ENCODE measurements at regions not wholly inside any gene's neighbourhood (a gene's known extent, or its start where the extent isn't known, plus 50 kb on each side); places are given as distances from the start of the nearest gene placed in this dataset.

DNA sequence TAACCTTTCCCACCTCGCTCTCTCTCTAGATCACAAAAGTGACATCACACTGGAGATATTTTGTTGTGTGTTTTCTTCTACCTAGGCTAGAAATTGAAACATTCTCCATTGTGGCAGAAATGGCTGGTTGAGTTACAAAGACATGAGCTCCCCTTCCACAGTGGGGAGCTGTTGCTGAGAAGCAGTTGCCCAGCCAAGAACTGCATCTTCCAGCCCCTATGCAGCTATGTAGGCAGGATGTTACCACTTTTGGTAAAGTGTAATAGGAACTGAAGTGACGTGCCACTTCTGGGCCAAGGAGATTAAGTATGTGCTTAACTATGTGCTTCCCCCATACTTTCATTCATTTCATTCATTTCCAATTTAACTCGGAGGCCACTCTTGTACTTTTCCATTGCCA lies 138.7 kb upstream of the E2F7 start:
- TF ChIP-seq, protein P1, sequence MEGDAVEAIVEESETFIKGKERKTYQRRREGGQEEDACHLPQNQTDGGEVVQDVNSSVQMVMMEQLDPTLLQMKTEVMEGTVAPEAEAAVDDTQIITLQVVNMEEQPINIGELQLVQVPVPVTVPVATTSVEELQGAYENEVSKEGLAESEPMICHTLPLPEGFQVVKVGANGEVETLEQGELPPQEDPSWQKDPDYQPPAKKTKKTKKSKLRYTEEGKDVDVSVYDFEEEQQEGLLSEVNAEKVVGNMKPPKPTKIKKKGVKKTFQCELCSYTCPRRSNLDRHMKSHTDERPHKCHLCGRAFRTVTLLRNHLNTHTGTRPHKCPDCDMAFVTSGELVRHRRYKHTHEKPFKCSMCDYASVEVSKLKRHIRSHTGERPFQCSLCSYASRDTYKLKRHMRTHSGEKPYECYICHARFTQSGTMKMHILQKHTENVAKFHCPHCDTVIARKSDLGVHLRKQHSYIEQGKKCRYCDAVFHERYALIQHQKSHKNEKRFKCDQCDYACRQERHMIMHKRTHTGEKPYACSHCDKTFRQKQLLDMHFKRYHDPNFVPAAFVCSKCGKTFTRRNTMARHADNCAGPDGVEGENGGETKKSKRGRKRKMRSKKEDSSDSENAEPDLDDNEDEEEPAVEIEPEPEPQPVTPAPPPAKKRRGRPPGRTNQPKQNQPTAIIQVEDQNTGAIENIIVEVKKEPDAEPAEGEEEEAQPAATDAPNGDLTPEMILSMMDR (IDR thresholded peaks at IDR 0.05) = peak; percentile 21; the same call in 1 of the 2 replicates
- TF ChIP-seq, protein P2, sequence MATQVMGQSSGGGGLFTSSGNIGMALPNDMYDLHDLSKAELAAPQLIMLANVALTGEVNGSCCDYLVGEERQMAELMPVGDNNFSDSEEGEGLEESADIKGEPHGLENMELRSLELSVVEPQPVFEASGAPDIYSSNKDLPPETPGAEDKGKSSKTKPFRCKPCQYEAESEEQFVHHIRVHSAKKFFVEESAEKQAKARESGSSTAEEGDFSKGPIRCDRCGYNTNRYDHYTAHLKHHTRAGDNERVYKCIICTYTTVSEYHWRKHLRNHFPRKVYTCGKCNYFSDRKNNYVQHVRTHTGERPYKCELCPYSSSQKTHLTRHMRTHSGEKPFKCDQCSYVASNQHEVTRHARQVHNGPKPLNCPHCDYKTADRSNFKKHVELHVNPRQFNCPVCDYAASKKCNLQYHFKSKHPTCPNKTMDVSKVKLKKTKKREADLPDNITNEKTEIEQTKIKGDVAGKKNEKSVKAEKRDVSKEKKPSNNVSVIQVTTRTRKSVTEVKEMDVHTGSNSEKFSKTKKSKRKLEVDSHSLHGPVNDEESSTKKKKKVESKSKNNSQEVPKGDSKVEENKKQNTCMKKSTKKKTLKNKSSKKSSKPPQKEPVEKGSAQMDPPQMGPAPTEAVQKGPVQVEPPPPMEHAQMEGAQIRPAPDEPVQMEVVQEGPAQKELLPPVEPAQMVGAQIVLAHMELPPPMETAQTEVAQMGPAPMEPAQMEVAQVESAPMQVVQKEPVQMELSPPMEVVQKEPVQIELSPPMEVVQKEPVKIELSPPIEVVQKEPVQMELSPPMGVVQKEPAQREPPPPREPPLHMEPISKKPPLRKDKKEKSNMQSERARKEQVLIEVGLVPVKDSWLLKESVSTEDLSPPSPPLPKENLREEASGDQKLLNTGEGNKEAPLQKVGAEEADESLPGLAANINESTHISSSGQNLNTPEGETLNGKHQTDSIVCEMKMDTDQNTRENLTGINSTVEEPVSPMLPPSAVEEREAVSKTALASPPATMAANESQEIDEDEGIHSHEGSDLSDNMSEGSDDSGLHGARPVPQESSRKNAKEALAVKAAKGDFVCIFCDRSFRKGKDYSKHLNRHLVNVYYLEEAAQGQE (IDR thresholded peaks at IDR 0.05; ENCODE audit: insufficient read depth in 1 of 2, low read depth in 2 of 2, low read length in 1 of 2) = no peak
- Histone ChIP-seq H3K27ac (ENCODE audit: low read length) (no peak overlapping the region), H3K27me3 (ENCODE audit: control insufficient read depth, insufficient read depth, low read length) (no peaks in the 10 kb centered on the region), H3K4me3 (ENCODE audit: low read depth in 2 of 2, low read length in 2 of 2) (no peak overlapping the region), H3K9me3 (ENCODE audit: control insufficient read depth, insufficient read depth, low read depth, low read length) (no peaks in the 10 kb centered on the region), H3K4me1 (ENCODE audit: control insufficient read depth, insufficient read depth, low read length) (no peaks in the 10 kb centered on the region), H3K36me3 (ENCODE audit: control insufficient read depth, insufficient read depth, low read length) (no peaks in the 10 kb centered on the region)
- DNase-seq (ENCODE audit: low read depth, low spot score) (no peak), ATAC-seq (no peak)
- BruUV-seq (replicated peaks) = no TSS peak
- ChIA-PET POLR2A (no interaction called here), CTCF (no interaction called here)
- in situ Hi-C loops (cut with HindIII; ENCODE audit: low pct_unique_long_range_greater_than_20kb, low sequenced_read_pairs) (no loop called here), intact Hi-C loops (cut with micrococcal nuclease; ENCODE audit: unreplicated experiment) (no loop called here)

DNA sequence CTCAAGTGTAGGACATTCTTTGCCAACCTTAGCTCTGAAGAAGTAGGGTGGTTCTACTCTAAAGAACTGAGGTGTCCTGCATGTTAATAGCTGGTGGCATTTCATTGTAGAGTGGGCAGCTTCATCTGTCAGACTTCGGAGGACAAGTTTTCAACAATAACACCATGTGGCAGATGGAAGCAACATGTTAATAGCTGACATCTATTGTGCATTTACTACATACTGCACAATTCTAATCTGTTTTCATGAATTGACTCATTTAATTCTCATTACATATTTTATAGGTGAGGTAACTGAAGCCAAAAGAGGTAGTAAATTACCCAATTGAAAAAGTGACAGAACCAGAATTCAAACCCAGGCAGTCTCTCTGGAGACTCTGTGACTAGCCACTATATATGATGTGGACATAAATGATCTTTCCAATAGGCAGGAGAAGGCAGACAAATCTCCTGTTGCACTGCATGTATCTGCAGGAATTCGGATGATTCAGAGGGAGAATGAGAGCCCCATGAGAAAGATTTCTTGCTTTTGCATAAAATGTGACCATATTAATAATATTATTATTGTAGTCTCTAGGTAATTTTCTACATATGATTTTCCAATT lies 137.2 kb upstream of the E2F7 start:
- DNase-seq (ENCODE audit: low read depth, low spot score) (no peak), ATAC-seq (no peak)
- no peaks in the 10 kb centered on the region for H3K4me1 ChIP-seq (ENCODE audit: control insufficient read depth, insufficient read depth, low read length)
- ChIA-PET POLR2A (no interaction called here), CTCF (no interaction called here)
- BruUV-seq (replicated peaks) = no TSS peak
- intact Hi-C loops (cut with micrococcal nuclease; ENCODE audit: unreplicated experiment) (no loop called here), in situ Hi-C loops (cut with HindIII; ENCODE audit: low pct_unique_long_range_greater_than_20kb, low sequenced_read_pairs) (no loop called here)
- H3K4me3 ChIP-seq (ENCODE audit: low read depth in 2 of 2, low read length in 2 of 2) = no peak overlapping the region
- H3K27ac ChIP-seq (ENCODE audit: low read length) = no peak overlapping the region
- H3K9me3 ChIP-seq (ENCODE audit: control insufficient read depth, insufficient read depth, low read depth, low read length) = no peaks in the 10 kb centered on the region
- no peaks in the 10 kb centered on the region for H3K27me3 ChIP-seq (ENCODE audit: control insufficient read depth, insufficient read depth, low read length)
- TF ChIP-seq TCF7L2 (IDR thresholded peaks at IDR 0.05; ENCODE audit: low read depth, low read length) (no peak), POLR2AphosphoS5 (IDR thresholded peaks at IDR 0.05; ENCODE audit: low read depth, low read length) (no peak), SIN3A (IDR thresholded peaks at IDR 0.05; ENCODE audit: borderline replicate concordance, insufficient read depth, low read depth, low read length) (no peak)
- TF ChIP-seq, protein P2 (IDR thresholded peaks at IDR 0.05; ENCODE audit: insufficient read depth in 1 of 2, low read depth in 2 of 2, low read length in 1 of 2) = no peak
- TF ChIP-seq, protein P1 (IDR thresholded peaks at IDR 0.05) = no peak
- H3K36me3 ChIP-seq (ENCODE audit: control insufficient read depth, insufficient read depth, low read length) = no peaks in the 10 kb centered on the region

All from Panc1 (cell line).